Endothelial cell of umbilical vein (primary cell): ENCODE measurements at regions not wholly inside any gene's neighbourhood (a gene's known extent, or its start where the extent isn't known, plus 50 kb on each side); places are given as distances from the start of the nearest gene placed in this dataset.

Source experiments
- BruUV-seq: library from RNA; stranded (reverse); fragments of 400-500 nt; replicated peaks from 2 replicates; lab custom pipeline; 2021; lab: Mats Ljungman, UMichigan
- CTCF ChIA-PET: fragments of 300-600, 350-600 bp; sonication (Branson Sonifier 250); formaldehyde crosslinking; loops from one replicate; lab custom pipeline; 2021; ENCODE audit warnings: antibody characterized with exemption, inconsistent platforms; lab: Charles Lee
- POLR2A ChIA-PET: fragments of 300-600, 350-600 bp; sonication (Branson Sonifier 250); formaldehyde crosslinking; loops from one replicate; lab custom pipeline; 2021; ENCODE audit warnings: antibody characterized with exemption, inconsistent platforms; lab: Charles Lee
- DNase-seq: peaks from one replicate; pipeline ENCODE4 v3.0.0-alpha.2; 2011; ENCODE audit warnings: low read depth, low spot score
- FAIRE-seq: peaks from 2 replicates; lab custom pipeline; 2011; peaks lifted over from hg19 to GRCh38; lab: Jason Lieb, UNC
- H2AFZ ChIP-seq: 2 replicates; pipeline ENCODE4 v1.6.0; 2012; ENCODE audit warnings: low read depth, low read length, control low read depth, inconsistent platforms
- H3K27ac ChIP-seq: 2 replicates; pipeline ENCODE4 v1.5.1; 2011; ENCODE audit warnings: low read depth, mild to moderate bottlenecking, control low read depth, low read length, moderate library complexity; ENCODE audit not compliant: insufficient read depth
- H3K27me3 ChIP-seq, 2 experiments: 2 replicates each; pipeline versions ENCODE4 v1.6.0 to v1.6.1; 2011; ENCODE audit warnings: low read length in 2 of 2, mixed read lengths in 1 of 2; ENCODE audit not compliant: control insufficient read depth in 2 of 2, insufficient read depth in 2 of 2
- H3K36me3 ChIP-seq, 2 experiments: 2 replicates in 1 of 2; 3 replicates in 1 of 2; pipeline ENCODE4 v1.5.1; 2011; ENCODE audit warnings: low read length in 2 of 2, mild to moderate bottlenecking in 1 of 2, moderate library complexity in 1 of 2; ENCODE audit not compliant: control insufficient read depth in 2 of 2, insufficient read depth in 2 of 2; ENCODE audit errors: extremely low read depth in 1 of 2
- H3K4me1 ChIP-seq: 3 replicates; pipeline ENCODE4 v1.5.1; 2011; ENCODE audit warnings: mild to moderate bottlenecking, low read length; ENCODE audit not compliant: control insufficient read depth, insufficient read depth; ENCODE audit errors: extremely low read depth
- H3K4me2 ChIP-seq: 2 replicates; pipeline ENCODE4 v1.6.1; 2011; ENCODE audit warnings: low read length, control low read depth, mixed read lengths; ENCODE audit not compliant: insufficient read depth
- H3K4me3 ChIP-seq, 3 experiments: fragments of 200-600 bp in 1 of 3; sonication (generic), shearing (Covaris generic) in 1 of 3; replicated peaks in 1 of 3; 2 replicates each; pipeline ENCODE4 v1.5.1; 2011 to 2016; ENCODE audit warnings: control low read depth in 3 of 3, low read length in 3 of 3, mild to moderate bottlenecking in 2 of 3, inconsistent platforms in 1 of 3, low read depth in 1 of 3, moderate library complexity in 1 of 3; ENCODE audit not compliant: insufficient read depth in 1 of 3
- H3K79me2 ChIP-seq: 2 replicates; pipeline ENCODE4 v1.6.0; 2012; ENCODE audit warnings: low read length, inconsistent platforms; ENCODE audit not compliant: control insufficient read depth, insufficient read depth
- H3K9ac ChIP-seq: replicated peaks from 2 replicates; pipeline ENCODE3; 2011; ENCODE audit warnings: low read length, control low read depth; ENCODE audit not compliant: insufficient read depth; ENCODE audit errors: extremely low read depth
- H3K9me1 ChIP-seq: replicated peaks from 3 replicates; pipeline ENCODE4 v1.6.0; 2011; ENCODE audit warnings: mild to moderate bottlenecking, low read length; ENCODE audit not compliant: control insufficient read depth, insufficient read depth; ENCODE audit errors: extremely low read depth
- H3K9me3 ChIP-seq: replicated peaks from 2 replicates; pipeline ENCODE4 v1.5.1; 2012; ENCODE audit warnings: low read length, inconsistent platforms; ENCODE audit not compliant: control insufficient read depth, insufficient read depth
- H4K20me1 ChIP-seq: replicated peaks from 2 replicates; pipeline ENCODE3; 2011; ENCODE audit warnings: mild to moderate bottlenecking, low read length; ENCODE audit not compliant: control insufficient read depth, insufficient read depth; ENCODE audit errors: extremely low read depth
- EZH2 ChIP-seq: IDR thresholded peaks from 2 replicates; pipeline ENCODE4 v1.6.1; 2012; ENCODE audit warnings: borderline replicate concordance, low read depth, mild to moderate bottlenecking, moderate library complexity, low read length, inconsistent platforms; ENCODE audit not compliant: severe bottlenecking
- FOS ChIP-seq: IDR thresholded peaks from 2 replicates; pipeline ENCODE4 v1.6.1; 2011; ENCODE audit warnings: mild to moderate bottlenecking, low read length, moderate library complexity, borderline replicate concordance; ENCODE audit not compliant: insufficient read depth
- GATA2 ChIP-seq: IDR thresholded peaks from 2 replicates; pipeline ENCODE4 v1.7.0; 2011; ENCODE audit warnings: low read depth, mild to moderate bottlenecking, moderate library complexity, mixed read lengths, low read length; ENCODE audit not compliant: insufficient read length, insufficient read depth
- JUN ChIP-seq: IDR thresholded peaks from 2 replicates; pipeline ENCODE4 v1.6.1; 2011; ENCODE audit warnings: borderline replicate concordance, low read depth; ENCODE audit not compliant: insufficient read length, insufficient read depth
- MYC ChIP-seq: IDR thresholded peaks from one replicate; pipeline ENCODE4 v1.6.1; 2011; ENCODE audit warnings: mild to moderate bottlenecking, low read depth, low read length
- POLR2A ChIP-seq: IDR thresholded peaks from 2 replicates; pipeline ENCODE4 v1.6.1; 2012; ENCODE audit warnings: low read depth, mild to moderate bottlenecking, control low read depth, low read length
- POLR2AphosphoS5 ChIP-seq: IDR thresholded peaks from 2 replicates; pipeline ENCODE4 v1.6.1; 2012; ENCODE audit warnings: low read depth, mild to moderate bottlenecking, control low read depth, low read length, moderate library complexity; ENCODE audit not compliant: insufficient read depth
- dilution Hi-C: fragments of 300-500 bp; cut with MboI; formaldehyde crosslinking; loops from one replicate; pipeline ENCODE4 v1.15.0; 2019; ENCODE audit warnings: low sequenced_read_pairs; ENCODE audit not compliant: extremely low pct_ligation_motif_present
- intact Hi-C: fragments of 100-400 bp; cut with micrococcal nuclease; formaldehyde crosslinking; loops from one replicate; pipeline ENCODE4 v1.10.0; 2022
- TF ChIP-seq, protein P1 (sequence below), 2 donors: IDR thresholded peaks; 1 replicate in 1 of 2; 2 replicates in 1 of 2; pipeline ENCODE4 v1.5.1; 2011; ENCODE audit warnings: low read length in 2 of 2, mild to moderate bottlenecking in 2 of 2, moderate library complexity in 2 of 2, control low read depth in 1 of 2, inconsistent platforms in 1 of 2, low read depth in 1 of 2; ENCODE audit not compliant: insufficient read depth in 1 of 2; ENCODE audit errors: extremely low read depth in 1 of 2

DNA sequence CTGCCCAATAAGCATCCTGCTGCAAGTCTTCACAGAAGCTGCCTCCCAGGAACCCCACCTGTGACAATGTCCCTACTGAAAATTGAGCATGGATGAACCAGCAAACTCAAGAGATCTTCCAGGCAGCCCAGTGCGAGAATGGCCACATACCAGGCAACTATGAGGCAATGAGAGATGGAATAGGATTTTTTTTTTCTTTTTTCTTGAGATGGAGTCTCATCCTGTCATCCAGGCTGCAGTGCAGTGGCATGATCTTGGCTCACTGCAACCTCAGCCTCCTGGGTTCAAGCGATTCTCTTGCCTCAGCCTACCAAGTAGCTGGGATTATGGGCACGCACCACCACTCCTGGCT is 60.9 kb upstream of the ARL8B start:
- Histone ChIP-seq H3K36me3 (no peaks in the 10 kb centered on the region), H3K79me2 (no peaks in the 10 kb centered on the region), H3K27me3 (peaks cover 0 to 2% of the 10 kb centered on the region in 2 experiments), H3K4me3 (no peak overlapping the region), H3K9ac (no peak overlapping the region), H2AFZ (no peak overlapping the region), H3K9me3 (no peaks in the 10 kb centered on the region), H3K4me2 (no peak overlapping the region), H3K27ac (no peak overlapping the region), H4K20me1 (no peaks in the 10 kb centered on the region), H3K9me1 (no peaks in the 10 kb centered on the region), H3K4me1 (no peaks in the 10 kb centered on the region)
- POLR2A ChIA-PET = no interaction called here
- intact Hi-C loops = no loop called here
- DNase-seq = no peak
- no peak for FAIRE-seq
- CTCF ChIA-PET = interaction anchor here (1.2 to 11.5 kb wide), 4 partner anchors 11 to 405 kb away, joined by 3 to 382 read pairs (median 52); no protein-coding TSS in a partner anchor
- no TSS peak for BruUV-seq
- dilution Hi-C loops = no loop called here
- TF ChIP-seq, protein P1, sequence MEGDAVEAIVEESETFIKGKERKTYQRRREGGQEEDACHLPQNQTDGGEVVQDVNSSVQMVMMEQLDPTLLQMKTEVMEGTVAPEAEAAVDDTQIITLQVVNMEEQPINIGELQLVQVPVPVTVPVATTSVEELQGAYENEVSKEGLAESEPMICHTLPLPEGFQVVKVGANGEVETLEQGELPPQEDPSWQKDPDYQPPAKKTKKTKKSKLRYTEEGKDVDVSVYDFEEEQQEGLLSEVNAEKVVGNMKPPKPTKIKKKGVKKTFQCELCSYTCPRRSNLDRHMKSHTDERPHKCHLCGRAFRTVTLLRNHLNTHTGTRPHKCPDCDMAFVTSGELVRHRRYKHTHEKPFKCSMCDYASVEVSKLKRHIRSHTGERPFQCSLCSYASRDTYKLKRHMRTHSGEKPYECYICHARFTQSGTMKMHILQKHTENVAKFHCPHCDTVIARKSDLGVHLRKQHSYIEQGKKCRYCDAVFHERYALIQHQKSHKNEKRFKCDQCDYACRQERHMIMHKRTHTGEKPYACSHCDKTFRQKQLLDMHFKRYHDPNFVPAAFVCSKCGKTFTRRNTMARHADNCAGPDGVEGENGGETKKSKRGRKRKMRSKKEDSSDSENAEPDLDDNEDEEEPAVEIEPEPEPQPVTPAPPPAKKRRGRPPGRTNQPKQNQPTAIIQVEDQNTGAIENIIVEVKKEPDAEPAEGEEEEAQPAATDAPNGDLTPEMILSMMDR (IDR thresholded peaks at IDR 0.05; ENCODE audit: extremely low read depth in 1 of 2, insufficient read depth in 1 of 2, low read depth in 1 of 2, low read length in 2 of 2) = no peak
- TF ChIP-seq POLR2AphosphoS5 = no peak
- no peak for TF ChIP-seq FOS
- TF ChIP-seq JUN = no peak
- no peak for TF ChIP-seq POLR2A
- no peak for TF ChIP-seq EZH2
- no peak for TF ChIP-seq MYC
- no peak for TF ChIP-seq GATA2
